Breast epithelium (tissue), 4 donors: ENCODE measurements at regions not wholly inside any gene's neighbourhood (a gene's known extent, or its start where the extent isn't known, plus 50 kb on each side); places are given as distances from the start of the nearest gene placed in this dataset.
"Not testable (repeated sequence)": the region's sequence is repeated elsewhere in the genome, so short reads cannot be mapped to it uniquely, and the experiment has no call there.

Experiments used
- DNase-seq, 2 donors: peaks; one replicate each; pipeline ENCODE4 v3.0.0-alpha.2; 2019; ENCODE audit warnings: low spot score in 2 of 2
- H3K27ac ChIP-seq, 2 donors: fragments of 200-600 bp; sonication (generic) in 1 of 2; one replicate each; pipeline ENCODE4 v1.5.1; 2016 to 2019; ENCODE audit warnings: mild to moderate bottlenecking in 1 of 2
- H3K27me3 ChIP-seq, 2 donors: fragments of 200-600 bp; sonication (generic) in 1 of 2; one replicate each; pipeline versions ENCODE4 v1.5.1 to v1.6.0; 2017 to 2019; ENCODE audit warnings: control low read depth in 1 of 2, mild to moderate bottlenecking in 1 of 2
- H3K36me3 ChIP-seq: fragments of 200-600 bp; one replicate; pipeline ENCODE4 v1.5.1; 2019
- H3K4me1 ChIP-seq, 2 donors: fragments of 200-600 bp; sonication (generic); one replicate each; pipeline ENCODE4 v1.5.1; 2016 to 2019; ENCODE audit warnings: control low read depth in 1 of 2
- H3K4me3 ChIP-seq, 3 donors: fragments of 200-600 bp; sonication (generic); 1 replicate in 2 of 3; 2 replicates in 1 of 3; pipeline ENCODE4 v1.5.1; 2016 to 2019; ENCODE audit warnings: mild to moderate bottlenecking in 3 of 3, moderate library complexity in 2 of 3
- H3K9me3 ChIP-seq, 2 donors: fragments of 200-600 bp; sonication (generic) in 1 of 2; one replicate each; pipeline ENCODE4 v1.5.1; 2016 to 2019; ENCODE audit warnings: control low read depth in 1 of 2
- POLR2A ChIP-seq: fragments of 450-650 bp; IDR thresholded peaks from one replicate; pipeline ENCODE4 v1.6.1; 2016; ENCODE audit warnings: antibody characterized with exemption, mild to moderate bottlenecking, moderate library complexity
- POLR2AphosphoS5 ChIP-seq, 3 donors: sonication (generic); formaldehyde crosslinking; IDR thresholded peaks; one replicate each; pipeline ENCODE4 v1.6.1; 2017; ENCODE audit warnings: antibody characterized with exemption in 3 of 3
- intact Hi-C: fragments of 100-400 bp; cut with DNase I; formaldehyde crosslinking; loops from one replicate; pipeline ENCODE4 v1.15.1; 2023; ENCODE audit warnings: low total_unique reads
- TF ChIP-seq, protein P1 (sequence below), 3 donors: fragments of 450-650 bp; IDR thresholded peaks; one replicate each; pipeline ENCODE4 v1.5.1; 2016 to 2017; ENCODE audit warnings: antibody characterized with exemption in 3 of 3, mild to moderate bottlenecking in 3 of 3, moderate library complexity in 3 of 3

DNA sequence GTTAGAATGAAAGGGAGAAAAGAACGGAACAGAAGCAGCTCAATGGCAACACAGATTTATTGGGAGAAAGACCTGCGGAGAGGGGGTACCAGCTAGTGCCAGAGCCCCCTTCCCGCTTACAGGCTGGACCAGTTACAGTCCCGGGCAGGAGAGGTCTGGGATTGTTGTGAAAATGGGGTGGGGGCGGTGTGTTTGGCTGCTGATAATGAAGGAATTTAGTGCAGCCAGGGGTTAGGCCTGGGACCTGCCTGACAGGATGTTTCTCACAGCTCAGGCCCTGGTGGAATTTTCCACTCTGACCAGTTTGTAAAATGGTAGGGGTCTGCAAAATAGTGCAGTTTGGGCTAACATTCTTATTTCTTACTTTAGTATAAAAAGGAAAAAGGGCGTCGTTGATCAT, 75.4 kb upstream of the SPIN4 start:
- no peak overlapping the region for H3K4me3 ChIP-seq
- peaks cover 0 to 25% of the 10 kb centered on the region in 2 donors for H3K27me3 ChIP-seq
- H3K4me1 ChIP-seq: no peaks in the 10 kb centered on the region
- no peaks in the 10 kb centered on the region for H3K36me3 ChIP-seq
- TF ChIP-seq POLR2AphosphoS5 (IDR thresholded peaks at IDR 0.05) (no peak), POLR2A (no peak)
- TF ChIP-seq, protein P1, sequence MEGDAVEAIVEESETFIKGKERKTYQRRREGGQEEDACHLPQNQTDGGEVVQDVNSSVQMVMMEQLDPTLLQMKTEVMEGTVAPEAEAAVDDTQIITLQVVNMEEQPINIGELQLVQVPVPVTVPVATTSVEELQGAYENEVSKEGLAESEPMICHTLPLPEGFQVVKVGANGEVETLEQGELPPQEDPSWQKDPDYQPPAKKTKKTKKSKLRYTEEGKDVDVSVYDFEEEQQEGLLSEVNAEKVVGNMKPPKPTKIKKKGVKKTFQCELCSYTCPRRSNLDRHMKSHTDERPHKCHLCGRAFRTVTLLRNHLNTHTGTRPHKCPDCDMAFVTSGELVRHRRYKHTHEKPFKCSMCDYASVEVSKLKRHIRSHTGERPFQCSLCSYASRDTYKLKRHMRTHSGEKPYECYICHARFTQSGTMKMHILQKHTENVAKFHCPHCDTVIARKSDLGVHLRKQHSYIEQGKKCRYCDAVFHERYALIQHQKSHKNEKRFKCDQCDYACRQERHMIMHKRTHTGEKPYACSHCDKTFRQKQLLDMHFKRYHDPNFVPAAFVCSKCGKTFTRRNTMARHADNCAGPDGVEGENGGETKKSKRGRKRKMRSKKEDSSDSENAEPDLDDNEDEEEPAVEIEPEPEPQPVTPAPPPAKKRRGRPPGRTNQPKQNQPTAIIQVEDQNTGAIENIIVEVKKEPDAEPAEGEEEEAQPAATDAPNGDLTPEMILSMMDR (IDR thresholded peaks at IDR 0.05): no peak
- H3K9me3 ChIP-seq: no peaks in the 10 kb centered on the region
- no peak for DNase-seq
- no peak overlapping the region for H3K27ac ChIP-seq
- intact Hi-C loops: no loop called here

DNA sequence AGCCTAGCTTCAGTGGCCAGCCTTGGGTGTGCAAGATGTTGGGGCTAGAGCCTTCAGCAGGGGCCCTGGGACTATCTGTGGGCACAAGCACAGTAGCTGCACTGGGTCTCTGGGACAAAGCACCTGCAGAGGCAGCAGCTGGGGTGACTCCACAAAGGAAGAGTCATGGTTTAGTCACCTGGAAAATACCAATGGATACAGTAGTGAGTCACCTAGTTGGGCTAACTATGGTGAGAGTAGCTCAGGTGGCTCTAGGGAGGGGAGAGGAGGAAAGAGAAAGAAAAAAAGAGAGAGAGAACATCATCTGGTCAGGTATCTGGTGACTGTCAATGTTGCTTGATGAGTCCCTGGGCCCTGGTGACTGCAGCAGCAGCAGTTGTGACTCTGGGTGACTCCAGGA, 72.9 kb upstream of the SPIN4 start:
- Histone ChIP-seq H3K27me3 (peaks cover 0 to 19% of the 10 kb centered on the region in 2 donors), H3K9me3 (peaks cover 0 to 2% of the 10 kb centered on the region in 2 donors), H3K36me3 (no peaks in the 10 kb centered on the region), H3K27ac (no peak overlapping the region), H3K4me1 (no peaks in the 10 kb centered on the region), H3K4me3 (no peak overlapping the region)
- no peak for TF ChIP-seq POLR2AphosphoS5 (IDR thresholded peaks at IDR 0.05)
- no peak for TF ChIP-seq POLR2A
- TF ChIP-seq, protein P1 (IDR thresholded peaks at IDR 0.05): no peak
- intact Hi-C loops: no loop called here
- DNase-seq: no peak

DNA sequence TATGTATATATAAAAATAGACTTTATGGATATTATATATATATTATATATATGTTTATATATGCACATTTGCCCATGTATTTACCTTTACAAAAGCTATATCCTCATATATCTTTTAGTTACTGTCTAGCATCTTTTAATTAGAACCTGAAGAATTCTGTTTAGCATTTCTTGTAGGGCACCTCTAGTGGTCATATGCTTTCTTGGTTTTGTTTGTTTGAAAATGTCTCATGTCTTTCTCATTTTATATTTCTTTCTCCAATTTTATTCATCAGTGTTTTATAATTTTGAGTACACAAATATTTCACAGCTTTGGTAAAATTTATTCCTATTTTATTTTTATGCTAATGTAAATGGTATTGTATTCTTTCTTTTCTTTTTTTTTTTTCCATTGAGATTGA, 70.3 kb upstream of the SPIN4 start:
- H3K27ac ChIP-seq: no peak overlapping the region
- H3K9me3 ChIP-seq: peaks cover 0 to 2% of the 10 kb centered on the region in 2 donors
- DNase-seq: no peak
- no peaks in the 10 kb centered on the region for H3K4me1 ChIP-seq
- TF ChIP-seq POLR2A (no peak), POLR2AphosphoS5 (IDR thresholded peaks at IDR 0.05) (no peak)
- TF ChIP-seq, protein P1 (IDR thresholded peaks at IDR 0.05): no peak
- H3K4me3 ChIP-seq: no peak overlapping the region
- intact Hi-C loops: no loop called here
- no peaks in the 10 kb centered on the region for H3K36me3 ChIP-seq
- peaks cover 0 to 6% of the 10 kb centered on the region in 2 donors for H3K27me3 ChIP-seq

DNA sequence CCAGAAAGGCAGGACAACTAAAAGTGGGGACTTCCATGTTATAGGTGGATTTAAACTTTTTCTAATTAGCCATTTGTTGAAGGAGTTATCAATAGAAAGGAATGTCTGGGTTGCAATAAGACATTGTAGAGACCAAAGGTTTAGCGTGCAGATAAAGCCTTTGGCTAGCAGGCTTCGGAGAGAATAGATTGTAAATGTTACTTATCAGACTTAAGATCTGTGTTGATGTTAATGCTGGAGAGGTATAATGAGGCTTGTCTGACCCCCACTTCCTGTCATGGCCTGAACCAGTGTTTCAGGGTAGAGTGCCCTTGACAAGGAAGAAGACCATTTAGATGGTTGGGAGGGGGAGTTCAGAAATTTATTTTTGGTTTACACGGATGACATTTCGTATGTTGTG, 67.1 kb upstream of the SPIN4 start:
- no peak for TF ChIP-seq POLR2A
- TF ChIP-seq, protein P1 (IDR thresholded peaks at IDR 0.05): no peak
- TF ChIP-seq POLR2AphosphoS5 (IDR thresholded peaks at IDR 0.05): no peak
- Histone ChIP-seq H3K9me3 (peaks cover 0 to 2% of the 10 kb centered on the region in 2 donors), H3K4me1 (no peaks in the 10 kb centered on the region), H3K36me3 (no peaks in the 10 kb centered on the region), H3K27me3 (no peaks in the 10 kb centered on the region), H3K27ac (no peak overlapping the region), H3K4me3 (no peak overlapping the region)
- DNase-seq: no peak
- intact Hi-C loops: no loop called here

DNA sequence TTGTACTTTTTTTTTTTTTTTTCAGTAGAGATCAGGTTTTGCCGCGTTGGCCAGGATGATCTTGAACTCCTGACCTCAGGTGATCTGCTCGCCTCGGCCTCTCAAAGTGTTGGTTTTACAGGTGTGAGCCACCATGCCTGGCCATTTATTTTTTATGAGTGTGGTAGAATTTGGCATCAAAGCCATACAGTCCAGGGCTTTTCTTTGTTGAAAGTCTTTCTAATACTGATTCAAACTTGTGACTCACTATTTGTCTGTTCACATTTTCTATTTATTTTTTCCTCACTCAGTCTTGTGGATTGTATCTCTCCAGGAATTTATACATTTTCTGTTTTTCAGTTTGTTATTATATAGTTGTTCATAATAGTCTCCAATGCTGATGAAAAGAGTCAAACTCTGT, 66.5 kb upstream of the SPIN4 start:
- DNase-seq: no peak
- Histone ChIP-seq H3K27ac (no peak overlapping the region), H3K4me1 (no peaks in the 10 kb centered on the region), H3K36me3 (no peaks in the 10 kb centered on the region), H3K4me3 (no peak overlapping the region), H3K27me3 (no peaks in the 10 kb centered on the region), H3K9me3 (peaks cover 0 to 2% of the 10 kb centered on the region in 2 donors)
- intact Hi-C loops: no loop called here
- TF ChIP-seq, protein P1 (IDR thresholded peaks at IDR 0.05): no peak
- TF ChIP-seq POLR2A: no peak
- no peak for TF ChIP-seq POLR2AphosphoS5 (IDR thresholded peaks at IDR 0.05)

DNA sequence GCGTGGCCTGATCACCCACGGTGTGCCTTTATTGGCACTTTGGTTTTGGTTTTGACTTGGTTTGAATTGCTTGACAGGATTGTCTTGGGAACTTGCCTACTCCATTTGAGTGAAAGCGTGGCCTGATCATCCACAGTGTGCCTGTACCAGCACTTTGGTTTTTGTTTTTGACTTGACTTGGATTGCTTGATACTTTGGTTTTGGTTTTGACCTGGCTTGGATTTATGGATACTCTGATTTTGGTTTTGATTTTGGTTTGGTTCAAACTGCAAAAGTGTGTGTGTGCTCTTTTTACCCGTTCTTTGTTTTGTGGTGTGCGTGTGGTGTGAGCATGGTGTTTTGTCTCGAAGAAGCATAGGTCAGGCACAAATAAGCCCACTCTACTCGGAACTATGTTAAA, 58.8 kb upstream of the SPIN4 start:
- not testable (repeated sequence) for DNase-seq

More for the DNA sequence above, 58.8 kb upstream of the SPIN4 start:
- H3K9me3 ChIP-seq, H3K27me3 ChIP-seq, H3K4me1 ChIP-seq, H3K27ac ChIP-seq, intact Hi-C loops, H3K4me3 ChIP-seq, H3K36me3 ChIP-seq: not testable (repeated sequence)
